ENCODE measurements at regions not wholly inside any gene's neighbourhood (a gene's known extent, or its start where the extent isn't known, plus 50 kb on each side); places are given as distances from the start of the nearest gene placed in this dataset.

GRCh38 chr1:117758444-117759316 is 152.8 kb downstream of the TENT5C start:
- H2BK15ac ChIP-seq (ENCODE audit: low read length), result peak overlapping the region; percentile 99
- no peaks in the 10 kb centered on the region for H3K79me1 ChIP-seq (ENCODE audit: low read depth, low read length)
- H3K18ac ChIP-seq (ENCODE audit: extremely low read depth, low read length), result peak overlapping the region; percentile 32; the same call in 1 of the 2 replicates
- no peak overlapping the region for H3K56ac ChIP-seq (replicated peaks; ENCODE audit: insufficient read length, low read depth, low read length)
- H3K9me3 ChIP-seq (ENCODE audit: insufficient read depth in 2 of 2, low read depth in 1 of 2, low read length in 1 of 2), result 0 out of 4 replicates have a peak, but pooled peaks cover 0 to 2% of the 10 kb centered on the region in 2 experiments
- peak overlapping the region; percentile 99 for H2AFZ ChIP-seq (ENCODE audit: low read length)
- H2BK5ac ChIP-seq (ENCODE audit: low read depth, low read length), result no peak overlapping the region
- peaks cover 0 to 6% (median 2%) of the 10 kb centered on the region in 4 experiments; a peak in 3 of 7 replicates for H3K4me1 ChIP-seq (replicated peaks in 1 of 4; ENCODE audit: control insufficient read depth in 3 of 4, insufficient read depth in 4 of 4, low read length in 3 of 4)
- no peak overlapping the region for H4K5ac ChIP-seq (ENCODE audit: insufficient read length, low read depth, low read length)
- no peak overlapping the region for H2BK120ac ChIP-seq (replicated peaks; ENCODE audit: low read depth, low read length)
- no peak overlapping the region for H3K9ac ChIP-seq (replicated peaks in 1 of 4; ENCODE audit: extremely low read depth in 1 of 4, low read depth in 3 of 4, low read length in 3 of 4)
- DNase-seq (ENCODE audit: low read depth in 1 of 2, low spot score in 2 of 2), result peak; percentile 85
- H3K14ac ChIP-seq (ENCODE audit: insufficient read length), result no peak overlapping the region
- peak overlapping the region; percentile 27 for H3K4ac ChIP-seq (replicated peaks; ENCODE audit: insufficient read length, low read depth, low read length)
- POLR2A ChIA-PET (ENCODE audit: partially characterized antibody), result interaction anchor here (1.3 to 2.5 kb wide), 2 partner anchors 153 to 170 kb away, joined by 3 to 6 read pairs; partner anchors contain the start of genes GDAP2, TENT5C and WDR3
- peak; percentile 19 for FAIRE-seq
- H3K23ac ChIP-seq (ENCODE audit: insufficient read length), result no peak overlapping the region
- H3K23me2 ChIP-seq (ENCODE audit: low read depth, low read length), result peaks cover 4% of the 10 kb centered on the region
- WGBS, 2 experiments (ENCODE audit: extremely low coverage in 1 of 2, insufficient coverage in 1 of 2, insufficient read length in 1 of 2, insufficient replicate concordance in 2 of 2, low coverage in 1 of 2, low lambda C conversion rate in 2 of 2, missing lambda C conversion rate in 1 of 2), result 34% methylated on average over 20 of the region's 26 CpGs; no CpG with 5 or more reads in 1 of the 2 experiments
- no peaks in the 10 kb centered on the region for H3K27me3 ChIP-seq (replicated peaks in 1 of 4; ENCODE audit: control insufficient read depth in 3 of 4, extremely low read depth in 1 of 4, insufficient read depth in 3 of 4, low read length in 3 of 4)
- no peak overlapping the region for H2AK5ac ChIP-seq (ENCODE audit: low read depth, low read length)
- H3K36me3 ChIP-seq (ENCODE audit: control insufficient read depth in 2 of 4, insufficient read depth in 4 of 4, low read length in 3 of 4), result no peaks in the 10 kb centered on the region
- peak overlapping the region; percentile 1 for H4K91ac ChIP-seq (replicated peaks; ENCODE audit: insufficient read length, low read length)
- CTCF ChIA-PET (ENCODE audit: partially characterized antibody), result interaction anchor here (0.6 to 10.2 kb wide), 41 partner anchors 10 to 552 kb away, joined by 3 to 128 read pairs (median 5); no protein-coding TSS in a partner anchor
- H2BK12ac ChIP-seq (ENCODE audit: low read depth, low read length), result 0 out of 2 replicates have a peak overlapping the region, but pooled peaks have one; percentile 6
- no peak overlapping the region for H3K27ac ChIP-seq (ENCODE audit: low read depth, low read length)
- peak overlapping the region; percentile 59 to 69 for H3K4me2 ChIP-seq (ENCODE audit: insufficient read depth in 1 of 2, low read depth in 2 of 2, low read length in 2 of 2)
- peak overlapping the region; percentile 3 to 51 (median 23); a peak in 5 of 8 replicates for H3K4me3 ChIP-seq (ENCODE audit: extremely low read depth in 1 of 4, insufficient read depth in 2 of 4, low read depth in 3 of 4, low read length in 4 of 4)
- H2BK20ac ChIP-seq (ENCODE audit: low read length), result peak overlapping the region; percentile 61; the same call in 1 of the 2 replicates
- H4K8ac ChIP-seq (ENCODE audit: extremely low read depth, insufficient read depth, low read length), result no peak overlapping the region
- H4K20me1 ChIP-seq (replicated peaks in 1 of 2; ENCODE audit: control insufficient read depth in 1 of 2, insufficient read depth in 2 of 2, low read length in 2 of 2), result no peaks in the 10 kb centered on the region
- H3K79me2 ChIP-seq (ENCODE audit: control insufficient read depth in 1 of 2, insufficient read depth in 2 of 2, low read length in 2 of 2), result no peaks in the 10 kb centered on the region
- TF ChIP-seq SUZ12 (IDR thresholded peaks at IDR 0.05; ENCODE audit: low read length) (no peak; the same call in 1 of the 2 replicates), POLR2A (IDR thresholded peaks at IDR 0.05; ENCODE audit: control extremely low read depth in 1 of 2, low read depth in 2 of 2, low read length in 2 of 2) (no peak), CTBP2 (IDR thresholded peaks at IDR 0.05; ENCODE audit: borderline replicate concordance, insufficient read depth, insufficient read length, low read length) (peak; percentile 64), E2F6 (IDR thresholded peaks at IDR 0.05) (0 out of 2 replicates have a peak, but pooled peaks have one; percentile 41), CREB1 (IDR thresholded peaks at IDR 0.05) (peak; percentile 43; the same call in 1 of the 2 replicates), MAX (IDR thresholded peaks at IDR 0.05) (peak; percentile 49), SP2 (IDR thresholded peaks at IDR 0.05; ENCODE audit: low read length) (no peak), RAD21 (IDR thresholded peaks at IDR 0.05 in 1 of 2, conservative IDR thresholded peaks at IDR 0.05 in 1 of 2; ENCODE audit: low read depth in 2 of 2, low read length in 2 of 2) (peak; percentile 69 to 79), YY1 (IDR thresholded peaks at IDR 0.05; ENCODE audit: low read depth, low read length) (0 out of 2 replicates have a peak, but pooled peaks have one; percentile 18), FOSL1 (IDR thresholded peaks at IDR 0.05; ENCODE audit: insufficient read depth, low read depth, low read length) (peak; percentile 66; the same call in 1 of the 2 replicates)

Data from H1 (cell line).